GM21723 (cell line): ENCODE measurements at regions not wholly inside any gene's neighbourhood (a gene's known extent, or its start where the extent isn't known, plus 50 kb on each side); places are given as distances from the start of the nearest gene placed in this dataset.

Experiments
- ATAC-seq: cut with Tn5 transposase; IDR thresholded peaks from one replicate; pipeline ENCODE4 v1.9.1; 2021; ENCODE audit warnings: mild to moderate bottlenecking, moderate library complexity; ENCODE audit not compliant: unreplicated experiment

DNA sequence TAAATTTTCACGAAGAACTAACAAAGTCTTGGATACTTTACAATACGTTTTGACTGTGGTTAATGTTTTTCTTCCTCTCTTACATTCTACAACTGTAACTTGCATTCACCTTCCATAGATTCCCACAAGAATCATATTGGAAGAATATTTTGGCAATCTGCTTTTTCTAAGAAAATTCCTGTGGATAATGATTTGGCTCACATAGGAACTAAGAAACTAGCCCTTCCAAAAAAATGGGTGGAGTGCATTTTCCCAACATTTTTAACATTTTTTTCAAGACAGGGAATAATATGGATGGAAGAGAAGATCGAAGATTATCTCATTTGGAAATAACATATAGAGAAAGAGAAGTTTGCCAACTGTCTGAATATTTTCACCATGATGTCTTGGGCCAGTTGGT lies 256.9 kb upstream of the POU2AF2 start:
- ATAC-seq: no peak

DNA sequence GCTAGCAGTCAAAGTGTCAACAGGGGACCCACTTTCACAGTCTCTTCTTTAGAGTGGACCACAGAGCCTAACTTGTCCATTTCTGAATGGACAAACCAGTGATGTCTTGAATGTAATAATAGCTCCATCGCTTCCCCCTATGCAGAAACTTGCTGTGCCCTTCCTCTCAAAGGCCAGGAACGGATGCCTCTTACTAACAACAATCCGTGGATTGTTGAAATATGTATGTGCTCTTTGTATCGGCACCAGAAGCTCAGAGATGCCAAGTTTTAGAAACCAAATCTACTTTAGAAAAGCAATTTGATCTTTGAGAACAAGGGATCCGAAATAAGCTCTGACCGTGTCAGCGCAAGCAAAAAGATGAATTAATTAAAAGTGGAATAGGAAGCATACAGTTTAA lies 259.5 kb upstream of the POU2AF2 start:
- no peak for ATAC-seq

DNA sequence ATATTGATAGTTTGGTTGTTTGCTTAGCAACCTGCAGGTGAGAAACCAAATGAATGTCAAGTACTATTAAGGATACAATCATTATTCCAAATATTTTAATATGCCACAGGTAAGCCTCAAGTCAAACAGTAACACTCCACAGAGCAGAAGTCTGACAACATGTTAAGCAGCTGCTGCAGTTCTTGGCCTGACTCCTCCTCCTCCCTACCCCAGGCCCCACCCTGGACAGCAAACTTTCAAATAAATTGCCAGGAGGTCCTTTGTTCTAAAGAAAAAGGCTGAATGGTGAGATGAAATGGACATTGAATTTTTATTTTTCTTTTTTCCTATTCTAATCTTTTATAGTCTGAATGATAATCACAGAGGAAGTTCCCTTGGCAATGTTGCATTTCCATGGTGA lies 260.0 kb upstream of the POU2AF2 start:
- no peak for ATAC-seq

DNA sequence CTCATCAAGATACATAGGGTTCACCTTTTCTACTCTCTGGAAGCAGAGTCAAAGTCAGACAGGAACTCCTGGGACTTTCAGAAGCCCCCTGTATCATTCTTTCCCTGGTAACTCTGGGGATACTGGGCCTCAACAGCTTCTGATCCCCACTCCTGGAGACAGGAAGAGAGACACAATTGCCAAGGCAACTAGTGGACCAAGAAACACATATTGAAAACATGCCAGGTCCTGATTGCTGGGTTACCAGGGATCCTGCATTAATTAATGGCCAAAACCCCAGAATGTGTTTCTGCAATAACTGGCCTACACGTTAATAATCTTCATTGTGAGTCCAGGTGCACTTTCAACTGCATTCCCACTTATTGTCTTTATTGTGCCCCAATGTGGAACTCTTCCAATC lies 260.8 kb upstream of the POU2AF2 start:
- ATAC-seq: no peak

DNA sequence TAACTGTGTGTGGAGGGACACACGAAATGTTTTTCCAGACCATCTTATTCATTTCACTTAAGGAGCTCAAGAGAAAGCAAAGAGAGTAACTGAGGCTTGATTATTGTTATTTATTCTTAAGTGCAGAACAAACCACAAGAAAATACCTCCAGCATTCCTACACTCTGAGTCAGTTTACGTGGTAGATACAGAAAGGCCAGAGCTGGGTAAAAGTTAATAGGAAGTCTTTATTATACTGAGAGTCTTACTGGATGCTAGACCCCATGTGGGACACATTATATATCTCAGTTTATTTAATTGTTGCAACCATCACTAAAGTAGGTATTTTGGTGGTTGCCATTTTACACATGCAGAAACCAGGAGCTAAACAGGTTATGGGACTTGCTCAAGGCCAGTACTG lies 261.4 kb upstream of the POU2AF2 start:
- ATAC-seq: no peak

DNA sequence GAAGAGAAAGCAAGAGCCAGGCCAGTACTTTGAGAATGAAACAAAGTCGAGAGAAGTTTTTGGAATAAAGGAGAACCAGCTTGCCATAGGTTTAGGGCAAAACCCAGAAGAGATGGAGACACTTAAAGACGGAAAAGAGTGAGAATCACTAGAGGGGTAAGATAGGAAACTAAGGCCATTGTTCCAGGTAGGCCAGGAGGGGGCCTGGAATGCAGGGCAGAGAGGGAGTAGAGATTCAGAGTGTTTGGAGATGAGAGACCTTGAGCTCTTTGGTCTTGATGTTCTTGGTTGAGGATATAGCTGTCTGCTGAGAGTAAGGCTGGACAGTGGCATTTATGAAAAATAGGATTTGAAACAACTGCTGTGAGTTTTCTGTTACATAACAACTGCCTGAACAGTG lies 263.3 kb upstream of the POU2AF2 start:
- ATAC-seq: no peak

DNA sequence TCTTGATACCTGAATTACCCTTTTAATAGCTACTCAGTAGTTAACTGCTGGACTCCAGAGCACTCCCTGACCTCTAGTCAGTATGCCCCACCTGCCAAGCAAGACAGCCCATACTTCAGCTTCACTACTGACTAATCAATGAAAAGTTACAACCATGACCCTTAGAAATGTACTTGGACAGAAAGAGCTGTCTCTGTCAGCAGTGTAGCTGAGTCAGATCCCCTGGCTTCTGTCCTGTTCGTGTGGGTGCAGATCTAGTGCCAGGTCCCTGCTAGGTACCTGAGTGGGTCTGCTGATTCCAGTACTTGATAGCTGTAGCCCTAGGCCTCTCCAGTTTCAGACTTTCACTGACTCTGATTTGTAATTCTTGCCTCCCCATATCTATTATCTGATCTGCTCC lies 265.8 kb upstream of the POU2AF2 start:
- no peak for ATAC-seq

DNA sequence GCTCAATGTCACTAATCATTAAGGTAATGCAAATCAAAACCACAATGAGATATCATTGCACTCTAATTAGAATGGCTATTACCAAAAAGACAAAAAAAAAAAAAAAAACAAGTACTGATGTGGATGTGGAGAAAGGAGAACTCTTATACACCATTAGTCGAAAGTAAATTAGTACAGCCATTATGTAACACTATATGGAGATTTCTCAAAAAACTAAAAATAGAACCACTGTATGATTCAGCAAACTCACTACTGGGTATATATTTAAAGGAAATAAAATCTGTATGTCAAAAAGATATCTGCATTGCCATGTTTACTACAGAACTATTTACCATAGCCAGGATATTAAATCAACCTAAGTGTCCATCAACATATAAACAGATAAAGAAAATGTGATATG lies 265.4 kb upstream of the ARHGAP20 start:
- ATAC-seq: no peak

DNA sequence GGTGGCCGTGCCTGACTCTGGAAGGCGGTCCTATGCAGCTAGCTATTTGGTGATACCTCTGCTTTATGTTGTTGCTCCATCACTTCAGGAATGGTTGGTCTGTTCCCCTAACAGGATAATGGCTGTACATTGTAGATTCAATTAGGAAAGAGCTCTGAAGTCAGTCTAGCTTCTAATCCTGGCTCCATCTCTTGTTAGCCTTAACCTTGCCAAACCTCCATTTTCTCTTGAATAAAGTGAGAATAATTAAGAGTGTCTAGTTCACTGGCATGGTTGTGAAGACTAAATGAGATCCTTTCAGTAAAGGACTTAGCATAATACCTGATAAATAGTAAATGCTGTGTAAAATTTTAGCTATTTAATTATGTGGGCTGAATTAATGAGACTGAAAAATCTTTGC lies 262.5 kb upstream of the ARHGAP20 start:
- ATAC-seq: no peak

DNA sequence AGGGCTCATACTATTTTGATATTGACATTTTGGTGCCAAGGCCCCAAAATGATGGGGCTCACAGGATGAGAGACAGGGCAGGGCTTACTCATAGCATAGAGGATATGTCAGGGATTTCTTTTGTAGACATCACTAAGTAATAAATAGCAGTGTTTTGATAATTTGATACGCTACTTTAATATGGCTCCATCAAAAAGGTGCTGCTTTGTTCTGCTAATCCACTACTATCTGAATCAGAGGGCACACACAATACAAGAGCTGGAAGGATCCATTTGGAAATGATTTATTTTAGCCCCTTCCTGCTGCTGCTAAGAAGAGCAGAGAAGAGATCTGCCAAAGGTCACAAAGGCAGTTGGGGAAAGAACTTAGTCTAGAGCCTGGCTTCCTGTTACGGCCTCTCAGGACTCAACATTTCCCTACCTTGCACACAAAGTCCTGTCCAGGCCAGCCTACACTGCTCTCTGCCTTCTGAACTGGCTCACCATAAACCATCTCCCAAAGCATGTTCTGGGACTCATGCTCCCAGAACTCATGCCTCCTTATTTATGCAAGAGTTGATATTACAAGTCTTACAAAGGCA lies 261.3 kb upstream of the ARHGAP20 start:
- no peak for ATAC-seq

DNA sequence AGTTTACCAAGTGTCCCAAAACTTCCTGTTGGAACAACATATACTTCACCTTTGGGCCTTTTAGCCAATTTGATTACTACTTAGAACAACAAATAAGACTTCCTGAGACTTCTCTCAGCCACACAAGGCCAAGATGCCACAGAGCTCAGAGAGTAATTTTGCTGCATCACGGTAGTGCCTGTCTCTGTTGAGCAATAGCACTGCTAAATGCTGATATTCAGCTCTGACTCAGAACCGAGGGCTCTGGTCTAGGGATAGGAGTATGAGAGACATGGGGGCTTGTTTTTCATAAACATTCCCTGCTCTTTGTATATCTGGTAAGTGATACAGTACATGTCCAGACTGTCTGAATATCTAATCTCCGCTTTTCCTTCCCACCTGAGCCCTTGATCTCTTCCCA lies 260.4 kb upstream of the ARHGAP20 start:
- ATAC-seq: no peak

DNA sequence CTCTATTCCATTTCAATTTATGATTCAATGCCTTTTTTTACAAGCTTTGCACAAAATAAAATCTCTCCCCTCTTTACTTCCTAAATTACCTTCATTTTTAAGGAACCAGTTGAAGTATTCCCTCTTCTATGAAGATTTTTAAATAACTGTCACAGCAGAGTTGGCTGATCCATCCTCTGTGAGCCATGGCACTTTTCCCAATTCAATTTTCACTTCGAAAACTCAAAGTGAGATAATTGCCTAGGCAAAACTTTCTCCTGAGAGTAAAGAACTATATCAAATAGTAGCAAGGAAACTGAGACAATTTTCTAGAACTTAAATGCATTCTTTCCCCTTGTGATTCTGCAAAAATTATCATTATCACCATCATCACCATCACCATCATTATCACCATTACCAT lies 259.9 kb upstream of the ARHGAP20 start:
- ATAC-seq: no peak

DNA sequence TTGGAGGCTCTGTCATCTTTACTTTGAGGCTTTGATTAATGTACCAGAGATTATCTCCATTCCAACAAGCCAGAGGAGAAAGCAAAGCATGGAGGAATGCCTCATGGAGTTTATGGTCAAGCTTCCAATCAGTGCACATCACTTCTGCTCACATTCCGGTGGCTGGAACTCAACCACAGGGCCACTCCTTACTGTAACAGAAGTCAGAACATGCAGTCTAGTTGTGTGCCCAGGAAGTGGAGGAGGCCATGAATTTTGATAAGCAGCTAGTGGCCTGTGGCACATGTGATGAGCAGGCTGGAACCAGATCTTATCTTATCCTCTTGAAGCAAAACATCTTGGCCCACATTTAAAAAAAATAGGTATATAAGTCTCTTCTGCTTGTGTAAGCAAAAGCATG lies 258.9 kb upstream of the ARHGAP20 start:
- no peak for ATAC-seq

DNA sequence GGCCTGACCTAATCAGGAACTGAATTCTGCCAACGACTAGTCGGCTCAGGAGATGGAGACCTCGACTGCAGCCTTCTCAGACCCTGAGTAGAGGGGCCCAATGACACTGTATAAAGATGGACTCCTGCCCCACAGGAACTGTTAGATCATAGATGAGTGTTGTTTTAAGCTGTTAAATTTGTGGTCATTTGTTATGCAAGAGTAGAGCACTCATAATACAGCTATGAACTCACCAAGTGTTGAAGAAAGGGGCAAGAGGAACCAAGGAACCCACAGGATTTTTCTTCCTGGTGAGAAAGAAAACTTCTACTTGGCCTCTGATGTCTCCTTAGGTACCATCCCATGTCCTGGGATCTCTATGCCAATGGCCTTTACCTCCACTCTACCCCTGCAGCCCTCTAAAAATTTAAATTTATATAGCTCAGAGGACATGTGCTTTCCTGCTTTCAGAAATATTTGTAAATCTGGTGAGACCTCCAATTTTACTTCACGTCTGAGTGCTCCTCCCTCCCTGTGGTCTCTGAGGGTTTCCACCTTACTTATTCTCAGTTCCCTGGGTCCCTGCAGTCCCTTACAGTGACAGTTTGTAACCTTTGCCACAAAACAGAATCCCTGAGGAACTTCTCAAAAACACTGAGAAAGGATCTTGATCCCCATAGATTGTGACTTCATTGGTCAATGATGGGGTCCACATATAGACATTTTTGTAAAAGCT lies 256.3 kb upstream of the ARHGAP20 start:
- ATAC-seq: no peak

DNA sequence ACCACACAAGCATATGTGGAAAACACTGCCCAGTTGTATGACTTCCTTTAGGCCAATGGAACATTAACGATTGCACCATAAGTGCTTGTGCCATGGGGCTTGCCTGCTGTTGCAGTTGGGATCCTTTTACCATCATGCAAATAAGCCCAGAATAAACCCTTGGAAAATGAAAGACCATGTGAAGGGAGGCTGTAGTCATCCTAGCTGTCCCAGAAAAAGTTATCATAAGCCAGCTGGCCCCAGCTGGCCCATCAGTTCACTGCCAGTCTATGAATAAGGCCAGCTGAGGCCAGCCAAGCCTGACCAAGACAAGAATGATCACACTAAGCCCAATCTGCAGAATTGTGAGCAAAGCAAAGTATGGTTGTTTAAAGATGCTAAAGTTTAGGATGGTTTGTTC lies 253.9 kb upstream of the ARHGAP20 start:
- ATAC-seq: no peak

DNA sequence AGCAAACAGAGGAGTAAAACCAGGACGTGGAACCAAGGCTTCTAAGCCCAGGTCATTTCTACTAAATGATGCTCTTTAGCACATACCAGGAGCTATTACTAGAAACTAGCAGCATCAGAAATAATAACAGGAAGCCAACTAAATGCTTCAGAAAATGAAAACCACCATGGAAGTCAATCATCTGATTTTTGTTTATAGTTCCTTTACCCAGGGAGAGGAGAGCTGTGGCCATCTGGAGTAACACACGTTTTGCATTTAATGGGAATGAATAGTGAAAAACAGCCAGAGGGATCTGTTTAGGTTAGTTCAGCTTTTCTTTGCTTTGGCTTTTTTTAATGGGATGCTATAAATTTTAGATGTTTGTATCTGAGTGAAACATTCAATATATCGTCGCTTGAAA lies 250.7 kb upstream of the ARHGAP20 start:
- ATAC-seq: no peak

DNA sequence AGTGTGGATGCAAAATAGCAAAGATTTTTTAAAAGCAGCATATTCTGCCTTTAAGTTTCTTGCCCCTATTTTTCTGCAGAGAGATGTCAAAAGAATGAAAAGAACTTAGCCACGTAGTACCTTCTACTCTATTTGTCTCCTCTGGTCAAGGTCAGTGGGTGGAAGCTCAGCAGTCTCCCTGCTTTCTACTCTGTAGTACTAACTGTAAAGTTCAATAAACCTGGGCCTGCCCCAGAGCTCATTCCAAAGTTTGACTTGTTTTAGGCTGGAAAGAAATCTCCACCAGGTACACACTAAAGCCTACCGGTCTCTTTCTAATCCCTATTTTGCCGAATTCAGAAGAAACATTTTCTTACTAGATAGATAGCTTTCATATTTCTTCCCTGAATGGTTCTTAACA lies 247.9 kb upstream of the ARHGAP20 start:
- no peak for ATAC-seq

DNA sequence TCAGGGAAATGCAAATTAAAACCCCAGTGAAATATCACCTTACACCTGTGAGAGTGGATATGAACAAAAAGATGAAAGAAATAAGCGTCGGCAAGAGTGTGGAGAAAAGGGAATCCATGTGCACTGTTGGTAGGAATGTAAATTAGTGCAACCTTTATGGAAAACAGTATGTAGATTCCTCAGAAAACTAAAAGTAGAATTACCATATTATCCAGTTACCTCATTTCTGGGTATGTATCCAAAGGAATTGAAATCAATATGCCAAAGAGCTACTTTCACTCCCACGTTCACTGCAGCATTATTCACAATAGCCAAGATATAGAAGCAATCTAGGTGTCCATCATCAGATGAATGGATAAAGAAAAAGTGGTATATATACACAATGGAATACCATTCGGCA lies 246.0 kb upstream of the ARHGAP20 start:
- no peak for ATAC-seq

DNA sequence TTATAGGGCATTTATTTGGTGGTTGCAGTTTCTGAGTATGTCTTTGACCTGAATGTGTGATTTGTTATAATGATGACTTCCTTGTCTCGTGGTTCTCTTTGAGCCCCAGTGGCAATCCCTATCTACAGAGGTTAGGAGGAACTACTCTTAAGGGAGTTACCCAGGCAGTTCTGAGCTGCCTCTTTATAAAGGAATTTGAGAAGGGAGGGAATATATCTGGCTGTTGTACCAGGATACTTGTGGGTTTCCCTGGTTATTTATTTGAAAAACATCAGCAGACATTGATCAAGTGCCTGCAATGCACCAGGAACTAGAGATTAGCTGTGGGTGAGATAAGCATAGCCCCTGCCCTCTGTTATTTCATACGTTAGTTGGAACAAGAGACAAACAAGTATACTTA lies 243.5 kb upstream of the ARHGAP20 start:
- no peak for ATAC-seq

DNA sequence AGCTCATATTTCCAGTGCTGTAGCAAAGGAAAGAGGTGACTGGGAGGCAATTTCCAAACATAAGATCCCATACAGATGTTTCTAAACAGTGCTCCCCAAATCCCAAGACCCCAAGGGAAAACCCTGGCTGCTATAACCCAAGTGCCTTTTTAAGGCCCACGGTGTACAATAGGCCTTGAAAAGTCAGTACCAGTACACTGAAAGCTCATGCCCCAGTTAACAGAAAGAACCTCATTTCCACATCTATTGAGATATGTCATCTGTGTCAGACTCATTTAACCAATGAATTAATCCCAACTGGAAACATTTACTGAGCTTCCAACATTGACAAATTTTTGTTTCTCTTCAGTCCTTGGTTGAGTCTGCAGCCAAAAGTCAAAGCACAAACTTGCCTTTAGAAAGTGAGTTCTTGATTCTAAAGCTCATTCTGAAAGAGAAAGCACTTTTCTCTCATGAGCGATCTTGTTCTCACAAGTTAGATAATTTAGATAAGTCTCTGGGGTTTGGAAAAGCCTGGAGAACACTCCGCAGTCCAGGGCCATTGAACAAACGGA lies 239.8 kb upstream of the ARHGAP20 start:
- no peak for ATAC-seq

DNA sequence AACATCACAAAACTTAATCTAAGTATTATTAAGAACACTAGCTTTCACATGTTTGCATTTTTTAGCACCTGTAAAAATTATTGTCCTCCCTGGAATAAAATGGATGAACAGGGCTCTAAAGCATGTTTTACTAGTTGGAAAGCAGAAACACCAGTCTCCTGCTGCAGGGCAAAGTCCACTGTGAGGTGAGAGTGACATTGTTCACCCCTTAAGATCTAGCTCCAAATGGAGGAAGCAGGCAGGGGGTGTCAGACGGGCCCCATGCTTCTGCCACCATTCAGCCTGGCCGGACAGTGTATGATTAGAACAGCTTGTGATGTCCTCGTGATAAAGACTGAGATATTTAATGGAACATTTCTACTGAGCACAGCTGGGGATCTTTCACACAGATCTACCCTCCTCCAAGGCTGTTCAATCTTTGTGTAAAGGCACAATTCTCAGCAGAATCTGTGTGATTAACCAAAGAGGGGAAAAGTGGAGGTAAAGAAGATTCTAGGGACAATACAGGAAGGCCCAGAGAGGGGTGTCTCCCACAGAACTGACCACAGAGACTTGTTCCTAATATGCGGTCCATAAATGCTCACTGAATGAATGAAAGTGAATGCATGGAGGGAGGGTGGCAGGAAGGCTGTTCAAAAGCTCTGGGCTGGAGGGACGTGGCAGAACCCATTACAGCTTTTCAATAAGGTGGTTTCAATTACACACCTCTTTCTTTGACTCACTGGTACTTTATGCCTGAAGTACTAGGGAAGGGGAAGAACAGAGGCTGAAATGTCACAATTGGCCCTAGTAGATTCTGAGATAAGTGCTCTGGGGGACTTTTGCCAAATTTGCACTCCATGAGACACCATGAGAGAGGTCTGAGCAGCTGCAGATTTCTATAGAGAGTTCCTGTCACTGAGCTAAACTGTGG lies 239.1 kb upstream of the ARHGAP20 start:
- ATAC-seq: no peak

DNA sequence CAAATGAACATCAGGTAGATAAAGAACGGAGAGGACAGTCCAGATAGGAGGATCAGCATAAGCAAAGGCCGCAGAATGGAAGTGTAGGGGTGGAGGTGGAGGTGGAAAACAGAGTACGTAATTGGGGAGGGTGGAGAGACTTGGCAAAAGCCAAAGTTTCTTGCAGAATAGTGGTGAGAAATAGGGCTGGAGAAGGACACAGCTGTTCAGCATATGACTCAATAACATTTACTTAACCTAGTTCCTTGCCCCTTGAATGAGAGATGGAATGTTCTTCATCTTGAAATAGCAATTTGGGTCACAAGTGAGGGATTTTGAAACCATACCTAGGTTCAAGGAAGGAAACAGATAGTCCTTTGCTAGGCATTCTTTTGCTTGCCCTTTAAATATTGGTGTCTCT lies 235.9 kb upstream of the ARHGAP20 start:
- no peak for ATAC-seq
